Neural progenitor cell (in vitro differentiated cells): ENCODE measurements at regions not wholly inside any gene's neighbourhood (a gene's known extent, or its start where the extent isn't known, plus 50 kb on each side); places are given as distances from the start of the nearest gene placed in this dataset.
"Not testable (repeated sequence)": the region's sequence is repeated elsewhere in the genome, so short reads cannot be mapped to it uniquely, and the experiment has no call there.

ENCODE experiments used
- EZH2 ChIP-seq: fragments of 200-600 bp; sonication (generic); IDR thresholded peaks from 2 replicates; pipeline ENCODE4 v1.6.1; 2017; ENCODE audit warnings: antibody characterized with exemption, mild to moderate bottlenecking, moderate library complexity
- TF ChIP-seq, protein P1 (sequence below): fragments of 200-600 bp; sonication (generic); IDR thresholded peaks from 2 replicates; pipeline ENCODE4 v1.5.1; 2017; ENCODE audit warnings: antibody characterized with exemption, mild to moderate bottlenecking

DNA sequence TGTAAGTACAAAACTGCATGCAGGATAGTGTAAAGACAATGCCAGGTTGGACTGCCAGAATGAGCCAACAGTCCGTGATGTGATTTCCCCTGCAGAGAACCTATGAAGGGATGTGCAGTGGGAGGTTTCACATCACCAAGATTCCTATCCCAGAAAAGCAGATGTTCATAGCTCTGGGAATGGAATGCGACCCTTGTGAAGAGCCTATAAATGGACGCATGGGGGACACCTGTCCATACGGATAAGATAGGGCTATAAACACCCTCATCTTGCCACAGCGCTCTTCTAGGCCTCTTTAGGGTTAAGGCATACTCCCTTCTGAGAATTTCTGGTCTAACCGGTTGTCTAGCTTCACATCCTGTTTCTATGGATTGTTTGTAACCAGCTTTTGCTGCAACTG, 1261.8 kb downstream of the RAPGEF2 start:
- TF ChIP-seq, protein P1, sequence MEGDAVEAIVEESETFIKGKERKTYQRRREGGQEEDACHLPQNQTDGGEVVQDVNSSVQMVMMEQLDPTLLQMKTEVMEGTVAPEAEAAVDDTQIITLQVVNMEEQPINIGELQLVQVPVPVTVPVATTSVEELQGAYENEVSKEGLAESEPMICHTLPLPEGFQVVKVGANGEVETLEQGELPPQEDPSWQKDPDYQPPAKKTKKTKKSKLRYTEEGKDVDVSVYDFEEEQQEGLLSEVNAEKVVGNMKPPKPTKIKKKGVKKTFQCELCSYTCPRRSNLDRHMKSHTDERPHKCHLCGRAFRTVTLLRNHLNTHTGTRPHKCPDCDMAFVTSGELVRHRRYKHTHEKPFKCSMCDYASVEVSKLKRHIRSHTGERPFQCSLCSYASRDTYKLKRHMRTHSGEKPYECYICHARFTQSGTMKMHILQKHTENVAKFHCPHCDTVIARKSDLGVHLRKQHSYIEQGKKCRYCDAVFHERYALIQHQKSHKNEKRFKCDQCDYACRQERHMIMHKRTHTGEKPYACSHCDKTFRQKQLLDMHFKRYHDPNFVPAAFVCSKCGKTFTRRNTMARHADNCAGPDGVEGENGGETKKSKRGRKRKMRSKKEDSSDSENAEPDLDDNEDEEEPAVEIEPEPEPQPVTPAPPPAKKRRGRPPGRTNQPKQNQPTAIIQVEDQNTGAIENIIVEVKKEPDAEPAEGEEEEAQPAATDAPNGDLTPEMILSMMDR = not testable (repeated sequence)
- TF ChIP-seq EZH2 = not testable (repeated sequence)
